GM18858 (cell line): ENCODE measurements at regions not wholly inside any gene's neighbourhood (a gene's known extent, or its start where the extent isn't known, plus 50 kb on each side); places are given as distances from the start of the nearest gene placed in this dataset.

ENCODE experiments used
- ATAC-seq: cut with Tn5 transposase; IDR thresholded peaks from one replicate; pipeline ENCODE4 v1.9.1; 2021; ENCODE audit not compliant: unreplicated experiment

- no peak for ATAC-seq
These were observed 156.9 kb upstream of the SOD1 start for GRCh38 chr21:31502537-31503143.

- no peak for ATAC-seq
These were observed 157.6 kb upstream of the SOD1 start for GRCh38 chr21:31501926-31502325.

GRCh38 chr21:31500982-31501381, 156.9 kb upstream of the TIAM1 start:
- ATAC-seq: no peak

GRCh38 chr21:31500071-31500470, 156.0 kb upstream of the TIAM1 start:
- no peak for ATAC-seq

GRCh38 chr21:31498985-31499384, 154.9 kb upstream of the TIAM1 start:
- ATAC-seq: no peak

GRCh38 chr21:31497914-31498313, 153.9 kb upstream of the TIAM1 start:
- ATAC-seq: no peak

- no peak for ATAC-seq
These were observed 149.4 kb upstream of the TIAM1 start for GRCh38 chr21:31493350-31493880.

GRCh38 chr21:31491617-31492016, 147.6 kb upstream of the TIAM1 start:
- no peak for ATAC-seq

GRCh38 chr21:31490443-31490842, 146.4 kb upstream of the TIAM1 start:
- ATAC-seq: no peak

- ATAC-seq: no peak
These were observed 145.7 kb upstream of the TIAM1 start for GRCh38 chr21:31489726-31490125.

- no peak for ATAC-seq
These were observed 145.0 kb upstream of the TIAM1 start for GRCh38 chr21:31489014-31489413.

GRCh38 chr21:31484219-31484618, 140.2 kb upstream of the TIAM1 start:
- ATAC-seq: no peak

- ATAC-seq: no peak
These were observed 139.1 kb upstream of the TIAM1 start for GRCh38 chr21:31483146-31483545.

- ATAC-seq: no peak
These were observed 138.4 kb upstream of the TIAM1 start for GRCh38 chr21:31482460-31482859.

GRCh38 chr21:31480228-31480627, 136.2 kb upstream of the TIAM1 start:
- ATAC-seq: no peak

GRCh38 chr21:31479714-31480113, 135.7 kb upstream of the TIAM1 start:
- ATAC-seq: no peak

- no peak for ATAC-seq
These were observed 135.2 kb upstream of the TIAM1 start for GRCh38 chr21:31479222-31479621.

GRCh38 chr21:31476263-31477022, 132.4 kb upstream of the TIAM1 start:
- no peak for ATAC-seq

- no peak for ATAC-seq
These were observed 131.2 kb upstream of the TIAM1 start for GRCh38 chr21:31475223-31475622.

- no peak for ATAC-seq
These were observed 129.8 kb upstream of the TIAM1 start for GRCh38 chr21:31473685-31474345.

GRCh38 chr21:31471865-31472264, 127.8 kb upstream of the TIAM1 start:
- ATAC-seq: no peak
